ENCODE measurements at regions not wholly inside any gene's neighbourhood (a gene's known extent, or its start where the extent isn't known, plus 50 kb on each side); places are given as distances from the start of the nearest gene placed in this dataset.

- TF ChIP-seq POLR2A (IDR thresholded peaks at IDR 0.05) (no peak), CTCF (IDR thresholded peaks at IDR 0.05) (no peak)
Measured at GRCh38 chr10:2701802-2702201, 365.5 kb upstream of the PFKP start.

All from suprapubic skin (tissue), 3 donors.